HG03469 (cell line): ENCODE measurements at regions not wholly inside any gene's neighbourhood (a gene's known extent, or its start where the extent isn't known, plus 50 kb on each side); places are given as distances from the start of the nearest gene placed in this dataset.

ENCODE experiments used
- ATAC-seq: cut with Tn5 transposase; IDR thresholded peaks from one replicate; pipeline ENCODE4 v1.9.1; 2021; ENCODE audit warnings: mild to moderate bottlenecking, moderate library complexity, moderate number of reproducible peaks; ENCODE audit not compliant: unreplicated experiment

DNA sequence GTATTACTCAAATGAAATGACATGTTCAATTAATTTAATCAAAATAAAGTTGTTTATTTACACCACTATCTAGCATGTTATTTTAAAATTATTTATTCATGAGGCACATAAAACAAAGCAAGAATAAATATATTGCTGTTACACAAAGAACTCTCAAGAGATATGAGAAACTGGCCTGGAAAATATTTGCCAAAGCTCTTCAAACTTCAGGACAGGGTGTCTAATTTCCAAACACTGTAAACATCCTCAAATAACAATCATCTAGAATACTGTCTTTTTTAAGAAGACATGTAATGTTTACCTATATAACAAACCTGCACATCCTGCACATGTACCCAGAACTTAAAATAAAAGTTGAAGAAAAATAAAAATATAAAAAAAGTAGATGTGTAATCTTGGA, 876.6 kb downstream of the TUSC7 start:
- no peak for ATAC-seq

DNA sequence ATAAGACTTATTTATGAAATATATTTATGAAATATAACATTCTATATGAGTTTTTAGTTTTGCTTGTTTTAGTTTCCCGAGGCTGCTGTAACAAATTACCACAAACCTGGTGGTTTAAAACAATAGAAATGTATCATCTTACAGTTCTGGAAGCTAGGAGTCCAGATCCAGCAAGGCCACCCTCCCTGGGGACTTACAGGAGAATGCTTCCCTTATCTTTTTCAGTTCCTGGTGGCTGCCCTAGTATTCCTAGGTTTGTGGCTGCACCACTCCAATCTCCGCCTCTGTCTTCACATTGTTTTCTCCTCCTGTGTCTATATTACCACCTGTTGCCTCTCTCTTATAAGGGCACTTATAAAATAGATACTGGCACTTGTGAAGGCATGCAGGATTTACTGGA, 877.8 kb downstream of the TUSC7 start:
- no peak for ATAC-seq

DNA sequence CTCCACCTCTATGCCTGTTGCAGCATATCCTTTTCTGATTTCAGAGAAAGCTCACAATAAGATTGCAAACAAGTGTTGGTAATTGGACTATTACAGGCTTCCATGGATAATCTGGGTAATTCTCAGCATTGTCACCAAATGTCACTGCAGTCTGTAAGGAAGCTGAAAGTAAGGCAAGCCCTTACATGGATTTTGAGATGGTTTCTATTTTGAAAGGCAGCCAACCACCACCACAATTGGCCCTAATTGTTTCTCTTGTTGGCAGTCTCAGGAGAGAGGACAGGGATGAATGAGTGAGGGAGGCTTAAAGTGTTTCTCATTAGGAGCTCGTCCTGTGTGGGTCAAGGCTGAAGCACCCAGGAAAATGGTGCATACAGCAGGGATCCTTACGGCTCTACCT, 879.9 kb downstream of the TUSC7 start:
- ATAC-seq = no peak

DNA sequence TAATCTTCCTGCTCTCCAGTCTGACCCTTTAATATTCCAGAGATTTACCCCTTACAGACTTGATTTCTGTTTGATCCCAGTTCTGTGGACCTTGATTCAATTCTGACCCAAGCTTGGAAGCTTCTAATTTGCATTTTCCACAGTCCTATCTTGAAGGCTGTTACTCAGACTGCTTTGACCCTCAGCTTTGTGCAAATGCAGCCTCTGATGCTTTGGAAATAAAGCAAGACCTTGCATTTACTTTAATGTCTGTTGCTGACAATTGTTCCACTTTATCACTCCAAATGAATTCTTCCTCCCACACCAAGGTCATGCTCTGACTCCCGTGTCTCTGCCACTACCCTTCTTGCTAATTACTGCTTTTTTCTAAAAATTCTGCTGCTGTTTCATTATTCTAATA, 886.0 kb downstream of the TUSC7 start:
- ATAC-seq = no peak

DNA sequence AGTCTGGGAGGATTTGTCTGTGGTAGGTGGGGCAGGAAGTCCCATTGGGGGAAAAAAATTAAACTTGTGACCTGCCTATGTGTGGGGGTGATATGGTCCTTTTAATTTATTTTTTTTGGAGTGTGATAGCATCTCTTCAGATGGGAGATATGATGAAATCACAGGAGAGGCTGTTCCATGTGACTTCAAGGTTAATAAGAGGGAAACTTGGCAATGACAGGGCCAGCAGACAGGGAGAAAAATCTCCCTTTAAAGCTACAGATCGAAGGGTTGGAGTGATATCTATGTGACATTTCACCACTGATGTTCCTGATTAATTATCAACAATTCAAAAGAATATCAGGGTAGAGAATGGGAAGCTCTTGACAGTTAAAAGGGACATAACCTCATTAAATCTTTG, 886.9 kb downstream of the TUSC7 start:
- no peak for ATAC-seq

DNA sequence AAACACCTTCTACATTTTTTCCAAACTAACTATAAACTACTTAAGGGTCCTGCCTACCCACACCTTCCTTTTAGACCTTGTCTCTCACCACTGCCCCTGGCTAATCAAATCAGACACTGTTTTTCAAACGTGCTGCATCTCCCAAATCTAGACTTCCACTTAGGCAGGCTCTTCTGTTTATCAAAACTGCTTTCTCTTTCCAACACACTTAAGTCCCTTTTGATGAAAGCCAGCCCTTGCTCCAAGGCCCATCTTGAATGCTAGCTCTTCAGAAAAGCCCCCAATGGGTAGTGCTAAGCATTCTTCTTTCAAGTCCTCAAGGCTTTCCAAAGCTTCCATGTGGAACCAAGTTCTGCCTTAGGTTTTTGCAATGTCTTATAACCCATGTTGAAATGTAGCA, 888.3 kb downstream of the TUSC7 start:
- ATAC-seq = no peak

- no peak for ATAC-seq
These were observed 890.5 kb downstream of the TUSC7 start for GRCh38 chr3:117600112-117600511.

DNA sequence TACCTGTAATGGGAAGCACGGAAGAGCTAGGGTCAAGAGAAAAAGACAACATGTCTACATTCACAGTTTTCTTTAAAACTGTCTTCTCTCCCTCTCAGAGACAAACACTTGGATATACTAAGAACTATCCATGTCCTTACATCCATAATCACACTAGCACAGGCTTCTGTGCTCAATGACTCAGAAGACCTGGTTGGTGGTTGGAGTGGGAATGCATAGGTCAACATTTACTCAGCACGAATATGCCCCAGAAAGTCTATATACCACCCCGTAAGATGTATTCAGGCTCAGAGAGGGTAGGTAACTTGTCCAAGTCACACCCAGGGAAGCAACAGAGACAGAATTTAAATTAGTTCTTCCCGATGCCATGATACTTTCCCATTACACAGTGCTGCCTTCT, 891.1 kb downstream of the TUSC7 start:
- no peak for ATAC-seq

DNA sequence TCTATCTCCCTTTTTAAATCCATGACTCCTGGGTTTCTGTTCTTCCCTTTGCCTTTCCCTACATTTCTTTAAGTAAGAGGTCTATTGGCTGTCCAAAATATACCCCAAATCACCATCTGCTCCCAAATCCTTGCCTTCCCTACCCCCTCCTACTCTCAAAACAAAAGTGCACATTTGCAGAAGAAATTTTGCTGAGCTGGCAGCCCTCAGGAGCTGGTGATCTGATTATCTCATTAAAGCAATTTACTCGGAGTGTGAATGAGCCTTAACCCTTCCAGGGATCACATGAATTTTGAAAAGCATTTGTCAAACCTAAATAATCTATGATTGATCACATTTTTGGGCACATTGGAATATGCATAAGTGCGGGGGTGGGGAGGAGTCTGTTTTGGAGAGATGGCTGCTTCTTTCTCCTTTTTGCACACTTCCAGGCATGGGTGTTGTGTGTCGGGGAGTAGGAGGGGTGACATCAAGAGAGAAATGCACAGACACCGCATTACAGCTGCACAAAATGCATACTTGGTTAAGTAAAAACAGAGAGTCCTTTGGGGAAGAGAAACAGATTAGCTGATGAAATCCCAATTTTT, 892.6 kb downstream of the TUSC7 start:
- no peak for ATAC-seq

- ATAC-seq = peak; percentile 57
These were observed 893.5 kb downstream of the TUSC7 start for GRCh38 chr3:117603097-117603496.

- ATAC-seq = no peak
These were observed 897.3 kb downstream of the TUSC7 start for GRCh38 chr3:117606866-117607265.

DNA sequence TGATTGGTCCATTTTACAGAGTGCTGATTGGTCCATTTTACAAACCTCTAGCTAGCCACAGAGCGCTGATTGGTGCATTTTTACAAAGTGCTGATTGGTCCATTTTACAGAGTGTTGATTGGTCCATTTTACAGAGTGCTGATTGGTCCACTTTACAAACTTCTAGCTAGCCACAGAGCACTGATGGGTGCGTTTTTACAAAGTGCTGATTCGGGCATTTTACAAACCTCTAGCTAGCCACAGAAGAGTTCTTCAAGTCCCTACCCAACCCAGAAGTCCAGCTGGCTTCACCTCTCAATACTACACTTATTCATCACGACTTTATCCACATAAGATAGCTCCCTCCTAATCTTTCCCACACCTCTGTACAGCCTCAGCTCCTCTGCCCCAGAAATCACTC, 899.8 kb downstream of the TUSC7 start:
- no peak for ATAC-seq

DNA sequence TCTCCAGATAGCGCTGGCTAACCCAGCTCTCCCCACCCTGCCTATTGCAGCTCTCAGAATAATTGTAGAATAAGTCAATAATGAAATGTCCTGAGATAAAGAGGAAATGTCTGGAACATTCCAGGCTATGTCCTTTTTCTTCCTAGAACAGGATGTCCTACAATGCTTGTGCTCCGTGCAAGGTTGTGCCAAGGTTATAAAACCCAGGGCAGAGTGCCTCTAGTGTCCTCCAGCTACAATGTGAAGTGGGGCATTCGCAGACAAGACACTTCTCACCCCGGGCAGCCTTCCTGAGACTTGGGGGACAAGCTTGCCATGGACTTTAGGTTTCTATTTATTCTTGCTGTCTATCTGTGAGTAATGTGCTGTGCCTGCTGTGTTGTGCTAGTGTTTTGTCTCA, 900.6 kb downstream of the TUSC7 start:
- ATAC-seq = no peak

- ATAC-seq = no peak
These were observed 901.6 kb downstream of the TUSC7 start for GRCh38 chr3:117611211-117611610.

GRCh38 chr3:117616227-117616626, 906.6 kb downstream of the TUSC7 start:
- ATAC-seq = no peak

GRCh38 chr3:117617906-117618305, 908.3 kb downstream of the TUSC7 start:
- ATAC-seq = no peak

DNA sequence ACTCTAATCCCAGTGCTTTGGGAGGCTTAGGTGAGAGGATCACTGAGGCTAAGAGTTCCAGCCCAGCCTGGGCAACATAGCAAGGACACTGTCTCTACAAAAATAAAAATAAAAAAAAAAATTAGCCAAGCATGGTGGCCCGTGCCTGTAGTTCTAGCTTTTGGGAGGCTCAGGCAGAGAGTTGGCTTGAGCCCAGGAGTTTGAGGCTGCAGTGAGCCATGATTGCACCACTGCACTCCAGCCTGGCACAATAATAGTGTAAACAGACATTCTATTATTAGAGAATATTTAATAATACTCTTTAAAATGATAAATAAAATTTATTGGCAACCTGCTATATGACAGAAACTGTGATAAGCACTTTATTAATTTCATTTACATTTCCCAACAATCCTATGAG, 908.9 kb downstream of the TUSC7 start:
- no peak for ATAC-seq

GRCh38 chr3:117619805-117620204, 910.2 kb downstream of the TUSC7 start:
- ATAC-seq = no peak

GRCh38 chr3:117622171-117622841, 912.7 kb downstream of the TUSC7 start:
- ATAC-seq = no peak

DNA sequence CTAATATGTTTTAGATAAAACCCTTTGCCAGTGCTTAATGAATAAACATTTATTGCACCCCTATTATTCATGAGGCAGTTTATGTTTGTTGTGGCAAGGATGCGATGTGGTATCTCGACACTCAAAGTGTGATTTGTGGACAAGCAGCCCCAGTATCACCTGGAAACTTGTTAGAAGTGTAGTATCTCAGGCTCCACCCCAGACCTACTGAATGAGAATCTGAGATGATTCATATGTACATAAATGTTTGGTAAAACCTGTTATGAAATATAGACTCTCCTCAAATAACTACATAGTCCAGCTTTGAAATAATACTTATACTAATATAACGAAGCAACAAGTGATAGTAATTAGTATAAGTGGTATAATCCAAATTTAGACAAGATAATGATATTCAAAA, 914.8 kb downstream of the TUSC7 start:
- no peak for ATAC-seq

DNA sequence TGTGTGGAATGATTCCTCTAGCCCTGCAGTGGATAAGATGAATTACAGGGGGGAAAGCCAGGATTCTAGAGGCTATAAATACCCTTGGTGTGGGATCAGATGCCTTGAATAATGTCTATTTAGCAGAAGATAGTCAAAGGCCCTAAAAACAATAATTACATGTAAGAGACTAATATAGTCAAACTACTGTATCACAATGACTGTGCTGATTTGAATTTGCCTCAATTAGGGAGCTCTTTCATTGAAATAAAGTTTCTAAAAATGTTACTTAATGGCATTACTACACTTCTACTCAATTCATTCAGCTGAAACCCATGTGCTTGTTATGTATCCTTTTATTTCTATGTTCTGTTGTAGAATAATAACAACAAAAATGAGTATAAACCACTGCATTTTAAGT, 915.6 kb downstream of the TUSC7 start:
- ATAC-seq = no peak

GRCh38 chr3:117626577-117626976, 917.0 kb downstream of the TUSC7 start:
- ATAC-seq = no peak

DNA sequence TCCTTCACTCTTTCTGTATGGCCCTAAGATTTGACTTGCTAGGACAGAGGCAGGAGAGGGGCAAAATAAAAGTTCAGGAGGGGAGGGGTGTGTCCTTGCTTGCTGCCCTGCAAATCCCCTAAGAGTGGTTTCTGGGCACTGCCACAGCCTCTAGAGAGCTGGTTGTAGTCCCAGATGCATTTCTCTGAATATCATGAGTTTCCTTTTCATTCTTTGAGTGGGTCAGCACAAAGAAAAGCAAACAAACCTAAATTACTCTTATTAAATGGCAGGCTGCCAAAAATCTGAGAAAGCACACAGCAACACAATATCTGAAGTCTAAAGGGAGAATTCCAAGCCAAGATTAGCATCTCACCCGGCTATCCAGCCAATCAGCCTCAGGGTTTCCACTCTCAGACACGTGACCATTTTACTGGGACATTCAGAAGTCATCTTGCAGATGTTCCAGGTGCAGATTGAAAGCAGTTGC, 919.3 kb downstream of the TUSC7 start:
- ATAC-seq = no peak
